ENCODE measurements at regions not wholly inside any gene's neighbourhood (a gene's known extent, or its start where the extent isn't known, plus 50 kb on each side); places are given as distances from the start of the nearest gene placed in this dataset.

DNA sequence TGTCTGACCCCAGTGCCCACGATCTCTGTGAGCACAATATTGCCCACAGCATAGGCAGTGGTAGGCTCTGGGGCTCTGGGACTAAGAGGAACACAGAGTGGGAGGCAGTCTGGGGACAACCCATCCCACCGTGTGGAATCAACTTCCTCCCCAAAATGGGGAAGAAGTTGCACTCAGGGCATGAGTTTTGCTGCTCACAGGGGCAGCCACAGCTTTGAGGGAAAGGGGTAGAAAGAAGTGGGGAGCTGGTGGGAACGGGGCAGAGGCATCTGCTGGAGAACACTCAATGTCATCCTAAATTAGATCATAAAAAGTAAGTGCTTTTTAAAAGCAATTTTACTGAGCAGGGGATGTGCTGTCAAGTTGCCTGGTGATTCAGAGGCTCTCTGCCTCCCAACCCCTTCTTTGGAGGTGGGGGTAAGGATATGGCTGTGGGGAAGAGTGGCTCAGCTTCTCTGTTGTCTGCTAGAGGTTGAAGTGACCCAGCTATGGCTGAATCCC lies 233.8 kb upstream of the NCAM1 start:
- Histone ChIP-seq H3K36me3 (ENCODE audit: control insufficient read depth, insufficient read depth, low read length) (no peaks in the 10 kb centered on the region), H3K27me3 (ENCODE audit: control insufficient read depth, insufficient read depth, low read length) (no peaks in the 10 kb centered on the region), H3K4me1 (ENCODE audit: control insufficient read depth, insufficient read depth, low read length) (no peaks in the 10 kb centered on the region), H3K4me3 (ENCODE audit: low read length) (no peak overlapping the region), H3K27ac (ENCODE audit: low read length) (no peak overlapping the region), H3K9me3 (ENCODE audit: control insufficient read depth, insufficient read depth, low read length) (no peaks in the 10 kb centered on the region)
- Mint-ChIP-seq H3K4me3 (no peak overlapping the region), H3K36me3 (no peaks in the 10 kb centered on the region), H3K27ac (no peak overlapping the region), H3K27me3 (ENCODE audit: low read depth in 2 of 2) (peaks cover 26 to 29% of the 10 kb centered on the region in 2 donors), H3K9me3 (no peaks in the 10 kb centered on the region), H3K4me1 (no peaks in the 10 kb centered on the region)
- intact Hi-C loops (cut with micrococcal nuclease): no loop called here
- ATAC-seq (no peak), DNase-seq (no peak)
- WGBS (ENCODE audit: insufficient coverage): 43% methylated on average over 3 of the region's 3 CpGs
- TF ChIP-seq, protein P1, sequence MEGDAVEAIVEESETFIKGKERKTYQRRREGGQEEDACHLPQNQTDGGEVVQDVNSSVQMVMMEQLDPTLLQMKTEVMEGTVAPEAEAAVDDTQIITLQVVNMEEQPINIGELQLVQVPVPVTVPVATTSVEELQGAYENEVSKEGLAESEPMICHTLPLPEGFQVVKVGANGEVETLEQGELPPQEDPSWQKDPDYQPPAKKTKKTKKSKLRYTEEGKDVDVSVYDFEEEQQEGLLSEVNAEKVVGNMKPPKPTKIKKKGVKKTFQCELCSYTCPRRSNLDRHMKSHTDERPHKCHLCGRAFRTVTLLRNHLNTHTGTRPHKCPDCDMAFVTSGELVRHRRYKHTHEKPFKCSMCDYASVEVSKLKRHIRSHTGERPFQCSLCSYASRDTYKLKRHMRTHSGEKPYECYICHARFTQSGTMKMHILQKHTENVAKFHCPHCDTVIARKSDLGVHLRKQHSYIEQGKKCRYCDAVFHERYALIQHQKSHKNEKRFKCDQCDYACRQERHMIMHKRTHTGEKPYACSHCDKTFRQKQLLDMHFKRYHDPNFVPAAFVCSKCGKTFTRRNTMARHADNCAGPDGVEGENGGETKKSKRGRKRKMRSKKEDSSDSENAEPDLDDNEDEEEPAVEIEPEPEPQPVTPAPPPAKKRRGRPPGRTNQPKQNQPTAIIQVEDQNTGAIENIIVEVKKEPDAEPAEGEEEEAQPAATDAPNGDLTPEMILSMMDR (IDR thresholded peaks at IDR 0.05): no peak

DNA sequence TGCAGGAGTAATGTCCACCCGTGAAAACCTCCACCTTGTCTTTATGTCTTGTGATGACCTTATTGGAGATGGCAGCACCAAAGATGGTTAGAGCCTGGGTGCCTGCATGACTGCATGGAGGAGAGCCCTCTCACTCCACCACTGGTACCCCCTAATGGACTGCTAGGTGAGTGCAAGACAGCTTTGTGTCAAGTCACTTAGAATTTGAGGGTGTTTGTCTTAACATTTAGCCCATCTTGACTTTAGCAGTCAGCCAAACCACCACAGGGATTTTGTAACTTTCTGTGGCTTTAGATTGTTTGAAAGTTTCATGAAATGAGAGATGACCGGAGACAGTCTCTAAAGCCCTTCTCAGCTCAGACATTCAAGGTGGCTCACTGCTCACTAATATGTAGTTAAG lies 232.9 kb upstream of the NCAM1 start:
- Histone ChIP-seq H3K36me3 (ENCODE audit: control insufficient read depth, insufficient read depth, low read length) (no peaks in the 10 kb centered on the region), H3K27me3 (ENCODE audit: control insufficient read depth, insufficient read depth, low read length) (no peaks in the 10 kb centered on the region), H3K9me3 (ENCODE audit: control insufficient read depth, insufficient read depth, low read length) (no peaks in the 10 kb centered on the region), H3K4me3 (ENCODE audit: low read length) (no peak overlapping the region), H3K27ac (ENCODE audit: low read length) (no peak overlapping the region), H3K4me1 (ENCODE audit: control insufficient read depth, insufficient read depth, low read length) (no peaks in the 10 kb centered on the region)
- intact Hi-C loops (cut with micrococcal nuclease): no loop called here
- H3K27me3 Mint-ChIP-seq (ENCODE audit: low read depth in 2 of 2): peaks cover 21 to 25% of the 10 kb centered on the region in 2 donors
- ATAC-seq (no peak), DNase-seq (no peak)
- TF ChIP-seq, protein P1 (IDR thresholded peaks at IDR 0.05): no peak
- H3K4me3 Mint-ChIP-seq: no peak overlapping the region
- 90% methylated on average over 2 of the region's 2 CpGs for WGBS (ENCODE audit: insufficient coverage)
- H3K9me3 Mint-ChIP-seq: no peaks in the 10 kb centered on the region
- H3K27ac Mint-ChIP-seq: no peak overlapping the region
- H3K36me3 Mint-ChIP-seq: no peaks in the 10 kb centered on the region
- H3K4me1 Mint-ChIP-seq: no peaks in the 10 kb centered on the region

DNA sequence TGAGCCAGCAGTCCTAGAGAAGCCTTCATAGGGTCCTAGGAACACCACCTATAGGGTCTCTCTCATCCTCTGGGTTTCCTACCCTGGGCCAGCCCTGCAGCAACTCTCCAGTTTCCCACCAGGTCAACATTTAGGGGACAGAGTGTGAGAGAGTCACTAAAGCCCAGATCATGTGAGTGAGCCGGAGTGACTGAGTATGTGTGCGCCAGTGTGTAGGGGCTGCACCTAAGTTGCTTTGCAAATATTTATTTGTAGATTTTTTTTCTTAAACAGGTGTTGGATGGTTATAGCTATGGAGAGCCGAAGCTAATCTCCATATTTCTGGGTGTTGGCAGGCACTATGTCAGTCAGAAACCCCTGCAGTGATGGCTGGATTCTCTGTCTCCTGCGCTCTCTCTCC lies 232.5 kb upstream of the NCAM1 start:
- Histone ChIP-seq H3K4me3 (ENCODE audit: low read length) (no peak overlapping the region), H3K4me1 (ENCODE audit: control insufficient read depth, insufficient read depth, low read length) (no peaks in the 10 kb centered on the region), H3K27me3 (ENCODE audit: control insufficient read depth, insufficient read depth, low read length) (no peaks in the 10 kb centered on the region), H3K36me3 (ENCODE audit: control insufficient read depth, insufficient read depth, low read length) (no peaks in the 10 kb centered on the region), H3K27ac (ENCODE audit: low read length) (no peak overlapping the region), H3K9me3 (ENCODE audit: control insufficient read depth, insufficient read depth, low read length) (no peaks in the 10 kb centered on the region)
- WGBS (ENCODE audit: insufficient coverage): 98% methylated on average over 4 of the region's 4 CpGs
- Mint-ChIP-seq H3K27ac (no peak overlapping the region), H3K4me3 (no peak overlapping the region), H3K4me1 (no peaks in the 10 kb centered on the region), H3K27me3 (ENCODE audit: low read depth in 2 of 2) (peaks cover 22 to 25% of the 10 kb centered on the region in 2 donors), H3K36me3 (no peaks in the 10 kb centered on the region), H3K9me3 (no peaks in the 10 kb centered on the region)
- intact Hi-C loops (cut with micrococcal nuclease): no loop called here
- TF ChIP-seq, protein P1 (IDR thresholded peaks at IDR 0.05): no peak
- ATAC-seq (no peak), DNase-seq (no peak)

DNA sequence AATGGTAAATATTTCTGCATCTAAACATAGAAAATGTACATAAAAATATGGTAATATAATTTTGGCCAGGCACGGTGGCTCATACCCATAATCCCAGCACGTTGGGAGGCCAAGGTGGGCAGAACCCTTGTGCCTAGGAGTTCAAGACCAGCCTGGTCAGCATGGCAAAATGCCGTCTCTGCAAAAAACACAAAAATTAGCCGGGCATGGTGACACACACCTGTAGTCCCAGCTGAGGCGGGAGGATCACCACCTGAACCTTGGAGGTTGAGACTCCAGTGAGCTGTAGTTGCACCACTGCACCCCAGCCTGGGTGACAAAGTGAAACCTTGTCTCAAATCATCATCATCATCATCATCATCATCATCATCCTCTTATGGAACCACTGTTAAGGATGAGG lies 230.6 kb upstream of the NCAM1 start:
- H3K27me3 ChIP-seq (ENCODE audit: control insufficient read depth, insufficient read depth, low read length): no peaks in the 10 kb centered on the region
- intact Hi-C loops (cut with micrococcal nuclease): no loop called here
- DNase-seq (no peak), ATAC-seq (no peak)
- no peaks in the 10 kb centered on the region for H3K9me3 Mint-ChIP-seq
- H3K4me3 ChIP-seq (ENCODE audit: low read length): no peak overlapping the region
- WGBS (ENCODE audit: insufficient coverage): 91% methylated on average over 5 of the region's 5 CpGs
- H3K36me3 ChIP-seq (ENCODE audit: control insufficient read depth, insufficient read depth, low read length): no peaks in the 10 kb centered on the region
- no peak overlapping the region for H3K27ac ChIP-seq (ENCODE audit: low read length)
- TF ChIP-seq, protein P1 (IDR thresholded peaks at IDR 0.05): no peak
- H3K4me1 Mint-ChIP-seq: no peaks in the 10 kb centered on the region
- no peak overlapping the region for H3K4me3 Mint-ChIP-seq
- no peaks in the 10 kb centered on the region for H3K9me3 ChIP-seq (ENCODE audit: control insufficient read depth, insufficient read depth, low read length)
- H3K36me3 Mint-ChIP-seq: no peaks in the 10 kb centered on the region
- no peak overlapping the region for H3K27ac Mint-ChIP-seq
- H3K27me3 Mint-ChIP-seq (ENCODE audit: low read depth in 2 of 2): peaks cover 20 to 26% of the 10 kb centered on the region in 2 donors
- H3K4me1 ChIP-seq (ENCODE audit: control insufficient read depth, insufficient read depth, low read length): no peaks in the 10 kb centered on the region

Data from natural killer cell (primary cell).